Endodermal cell (in vitro differentiated cells): ENCODE measurements at regions not wholly inside any gene's neighbourhood (a gene's known extent, or its start where the extent isn't known, plus 50 kb on each side); places are given as distances from the start of the nearest gene placed in this dataset.
"Not testable (repeated sequence)": the region's sequence is repeated elsewhere in the genome, so short reads cannot be mapped to it uniquely, and the experiment has no call there.

ENCODE experiments used
- DNase-seq: peaks from one replicate; pipeline ENCODE4 v3.0.0-alpha.2; 2017
- H3K27ac ChIP-seq: 2 replicates; pipeline ENCODE4 v1.5.1; 2013; ENCODE audit warnings: mild to moderate bottlenecking, low read depth, low read length, moderate library complexity
- H3K27me3 ChIP-seq: 2 replicates; pipeline ENCODE4 v1.6.1; 2013; ENCODE audit warnings: mild to moderate bottlenecking, low read length, moderate library complexity; ENCODE audit not compliant: insufficient read depth, control insufficient read depth, poor library complexity, severe bottlenecking
- H3K36me3 ChIP-seq: 2 replicates; pipeline ENCODE4 v1.7.0; 2013; ENCODE audit warnings: mild to moderate bottlenecking, low read length, moderate library complexity; ENCODE audit not compliant: control insufficient read depth, insufficient read depth
- H3K4me1 ChIP-seq: one replicate; pipeline ENCODE4 v1.7.0; 2013; ENCODE audit warnings: low read length; ENCODE audit not compliant: control insufficient read depth, insufficient read depth
- H3K4me3 ChIP-seq: 2 replicates; pipeline ENCODE4 v1.5.1; 2013; ENCODE audit warnings: mild to moderate bottlenecking, low read length, moderate library complexity
- H3K9ac ChIP-seq: 2 replicates; pipeline ENCODE4 v1.6.1; 2013; ENCODE audit warnings: mild to moderate bottlenecking, low read length, moderate library complexity; ENCODE audit not compliant: poor library complexity, severe bottlenecking; ENCODE audit errors: extremely low read depth
- H3K9me3 ChIP-seq: 2 replicates; pipeline ENCODE4 v1.6.1; 2013; ENCODE audit warnings: mild to moderate bottlenecking, low read length, moderate library complexity; ENCODE audit not compliant: control insufficient read depth
- H3K27ac Mint-ChIP-seq: 2 replicates; pipeline ENCODE4 v1.8.0; 2020; ENCODE audit warnings: mixed read lengths
- H3K27me3 Mint-ChIP-seq: 2 replicates; pipeline ENCODE4 v1.8.0; 2021; ENCODE audit warnings: mild to moderate bottlenecking, mixed read lengths; ENCODE audit not compliant: insufficient read depth
- H3K36me3 Mint-ChIP-seq: 2 replicates; pipeline ENCODE4 v1.8.0; 2020; ENCODE audit warnings: low read depth, mixed read lengths
- H3K4me1 Mint-ChIP-seq: 2 replicates; pipeline ENCODE4 v1.8.0; 2020; ENCODE audit warnings: mixed read lengths
- H3K4me3 Mint-ChIP-seq: 2 replicates; pipeline ENCODE4 v1.8.0; 2020; ENCODE audit warnings: mild to moderate bottlenecking, moderate library complexity, mixed read lengths
- H3K9me3 Mint-ChIP-seq: 2 replicates; pipeline ENCODE4 v1.8.0; 2020; ENCODE audit warnings: mild to moderate bottlenecking, mixed read lengths
- CTCF ChIP-seq: fragments of 200-600 bp; sonication (generic); conservative IDR thresholded peaks from 2 replicates; pipeline ENCODE4 v1.5.0; 2021; ENCODE audit warnings: antibody characterized with exemption, mild to moderate bottlenecking
- WGBS, 2 experiments: methylation state at CpG; one replicate each; pipeline versions ENCODE4 v1.1.5 to v1.1.7; 2013; ENCODE audit warnings: missing lambda C conversion rate in 2 of 2, mixed read lengths in 1 of 2; ENCODE audit not compliant: insufficient coverage in 1 of 2, insufficient read length in 1 of 2; 5-methylcytosine and 5-hydroxymethylcytosine counted together

GRCh38 chr1:115506924-115507589, 134.7 kb upstream of the VANGL1 start:
- H3K36me3 Mint-ChIP-seq = peaks cover 3% of the 10 kb centered on the region
- peaks cover 4% of the 10 kb centered on the region for H3K9me3 Mint-ChIP-seq
- H3K4me3 ChIP-seq = no peak overlapping the region
- no peaks in the 10 kb centered on the region for H3K36me3 ChIP-seq
- H3K9ac ChIP-seq = no peak overlapping the region
- H3K27me3 ChIP-seq = no peaks in the 10 kb centered on the region
- H3K4me1 Mint-ChIP-seq = peaks cover 12% of the 10 kb centered on the region
- H3K4me3 Mint-ChIP-seq = no peak overlapping the region
- H3K27ac Mint-ChIP-seq = no peak overlapping the region
- peaks cover 19% of the 10 kb centered on the region for H3K9me3 ChIP-seq
- H3K27me3 Mint-ChIP-seq = no peaks in the 10 kb centered on the region
- no peak overlapping the region for H3K27ac ChIP-seq
- peaks cover 4% of the 10 kb centered on the region for H3K4me1 ChIP-seq
- peak; percentile 78 for DNase-seq
- peak; percentile 74 for TF ChIP-seq CTCF
- 74 to 82% methylated on average over 8 to 10 of the region's 10 CpGs for WGBS, 2 experiments

- H3K9ac ChIP-seq = no peak overlapping the region
- WGBS, 2 experiments = 79 to 87% methylated on average over 6 to 8 of the region's 8 CpGs
- DNase-seq = no peak
- peaks cover 4% of the 10 kb centered on the region for H3K4me1 ChIP-seq
- H3K36me3 ChIP-seq = no peaks in the 10 kb centered on the region
- H3K27me3 ChIP-seq = no peaks in the 10 kb centered on the region
- H3K27me3 Mint-ChIP-seq = no peaks in the 10 kb centered on the region
- H3K4me3 ChIP-seq = no peak overlapping the region
- H3K4me3 Mint-ChIP-seq = no peak overlapping the region
- TF ChIP-seq CTCF = no peak
- H3K9me3 ChIP-seq = peaks cover 14% of the 10 kb centered on the region
- peaks cover 3% of the 10 kb centered on the region for H3K36me3 Mint-ChIP-seq
- H3K27ac Mint-ChIP-seq = no peak overlapping the region
- no peak overlapping the region for H3K27ac ChIP-seq
- peaks cover 16% of the 10 kb centered on the region for H3K4me1 Mint-ChIP-seq
- H3K9me3 Mint-ChIP-seq = peaks cover 4% of the 10 kb centered on the region
These were observed 135.3 kb upstream of the VANGL1 start for GRCh38 chr1:115506518-115506917.

- Mint-ChIP-seq H3K27ac (no peak overlapping the region), H3K4me3 (no peak overlapping the region), H3K4me1 (peaks cover 18% of the 10 kb centered on the region), H3K27me3 (no peaks in the 10 kb centered on the region), H3K9me3 (peaks cover 4% of the 10 kb centered on the region), H3K36me3 (peaks cover 3% of the 10 kb centered on the region)
- Histone ChIP-seq H3K9ac (no peak overlapping the region), H3K27me3 (no peaks in the 10 kb centered on the region), H3K4me1 (peaks cover 4% of the 10 kb centered on the region), H3K9me3 (peaks cover 13% of the 10 kb centered on the region), H3K4me3 (no peak overlapping the region), H3K27ac (no peak overlapping the region), H3K36me3 (no peaks in the 10 kb centered on the region)
- no peak for DNase-seq
- TF ChIP-seq CTCF = no peak
These were observed 136.6 kb upstream of the VANGL1 start for GRCh38 chr1:115505148-115505571.

- peaks cover 14% of the 10 kb centered on the region for H3K4me1 Mint-ChIP-seq
- H3K27ac ChIP-seq, H3K36me3 ChIP-seq, H3K9me3 Mint-ChIP-seq, H3K4me1 ChIP-seq, H3K36me3 Mint-ChIP-seq, H3K27ac Mint-ChIP-seq, H3K27me3 ChIP-seq, H3K4me3 ChIP-seq, DNase-seq, H3K9ac ChIP-seq, H3K27me3 Mint-ChIP-seq, H3K4me3 Mint-ChIP-seq: not testable (repeated sequence)
- WGBS, 2 experiments = 96 to 100% methylated on average over 1 to 4 of the region's 4 CpGs
- peaks cover 13% of the 10 kb centered on the region for H3K9me3 ChIP-seq
These were observed 139.6 kb upstream of the VANGL1 start for GRCh38 chr1:115502183-115502582.
